ENCODE measurements at regions not wholly inside any gene's neighbourhood (a gene's known extent, or its start where the extent isn't known, plus 50 kb on each side); places are given as distances from the start of the nearest gene placed in this dataset.

- TF ChIP-seq POLR2A (IDR thresholded peaks at IDR 0.05) (no peak), CTCF (IDR thresholded peaks at IDR 0.05) (no peak), POLR2AphosphoS5 (IDR thresholded peaks at IDR 0.05) (no peak)
These were observed 79.2 kb upstream of the KCTD7 start for GRCh38 chr7:66549466-66549865.

Measured in upper lobe of left lung (tissue), 4 donors.